M059J (cell line): ENCODE measurements at regions not wholly inside any gene's neighbourhood (a gene's known extent, or its start where the extent isn't known, plus 50 kb on each side); places are given as distances from the start of the nearest gene placed in this dataset.
A peak's percentile ranks its signal among the peaks of the same experiment; 100 is the strongest.
"Not testable (repeated sequence)": the region's sequence is repeated elsewhere in the genome, so short reads cannot be mapped to it uniquely, and the experiment has no call there.

Source experiments
- DNase-seq: peaks from one replicate; pipeline ENCODE4 v3.0.0-alpha.2; 2012; ENCODE audit warnings: low read depth

DNA sequence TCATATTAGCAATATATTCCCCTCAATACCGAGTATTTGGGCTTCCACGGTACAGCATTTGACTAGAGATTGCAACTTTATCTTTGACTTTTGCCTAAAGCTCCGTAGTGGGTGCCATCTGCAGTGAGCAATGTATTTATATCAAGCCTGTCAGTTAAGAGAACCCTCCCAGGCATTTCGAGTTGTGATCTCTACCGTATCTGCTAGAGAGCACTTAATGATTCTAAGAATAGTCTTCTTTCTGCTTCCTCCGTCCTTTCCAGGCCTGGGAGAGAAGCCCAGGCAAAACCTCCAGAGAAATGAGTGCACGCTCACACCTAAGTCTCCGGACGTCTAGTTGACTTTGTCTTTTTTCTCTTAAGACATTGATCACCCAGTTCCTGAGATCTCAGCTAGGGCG is 210.6 kb downstream of the KLF6 start:
- DNase-seq = no peak

DNA sequence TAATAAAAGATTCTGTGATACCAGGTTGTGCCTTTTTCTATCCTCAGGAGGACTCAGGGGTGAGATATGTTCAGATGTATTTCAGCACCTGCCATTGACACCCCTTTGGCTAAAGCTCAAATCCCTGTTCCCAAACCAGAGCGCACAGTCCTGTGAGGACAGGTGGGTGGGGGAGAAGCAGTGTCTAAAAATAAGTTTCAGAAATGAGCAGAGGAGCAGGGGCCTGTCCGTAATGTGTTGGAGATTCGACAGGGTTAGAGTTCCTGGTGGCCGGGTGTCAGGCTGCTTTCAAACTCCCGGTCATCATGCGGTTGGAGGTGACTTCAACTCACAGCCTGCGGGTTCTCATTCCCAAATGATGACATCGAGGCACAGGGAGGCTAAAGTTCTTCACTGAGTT is 211.5 kb downstream of the KLF6 start:
- DNase-seq = no peak

DNA sequence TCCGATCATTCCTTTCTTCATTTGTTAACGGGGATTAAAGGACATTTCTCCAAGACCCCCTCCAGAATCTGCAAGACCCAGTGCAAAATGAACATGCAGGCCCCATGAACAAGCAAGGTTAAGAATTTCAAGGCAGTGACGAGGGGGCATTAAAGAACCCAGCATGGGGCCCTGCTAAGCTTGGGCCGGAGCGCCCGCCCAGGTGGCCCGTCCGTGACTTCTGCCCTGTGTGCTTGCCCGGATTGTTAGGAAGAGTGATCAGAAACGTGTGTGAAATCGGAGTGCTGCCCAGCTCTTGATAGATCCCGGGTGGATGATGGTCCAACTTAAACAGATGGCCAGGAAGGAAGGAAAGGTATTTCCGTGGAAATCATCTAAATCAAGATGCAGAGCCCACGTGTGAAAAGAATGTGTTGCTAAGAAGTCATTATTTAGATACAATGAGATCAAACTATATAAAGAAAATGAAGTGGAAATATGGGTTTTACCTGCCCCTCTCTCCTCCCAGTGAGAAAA is 213.6 kb downstream of the KLF6 start:
- no peak for DNase-seq

DNA sequence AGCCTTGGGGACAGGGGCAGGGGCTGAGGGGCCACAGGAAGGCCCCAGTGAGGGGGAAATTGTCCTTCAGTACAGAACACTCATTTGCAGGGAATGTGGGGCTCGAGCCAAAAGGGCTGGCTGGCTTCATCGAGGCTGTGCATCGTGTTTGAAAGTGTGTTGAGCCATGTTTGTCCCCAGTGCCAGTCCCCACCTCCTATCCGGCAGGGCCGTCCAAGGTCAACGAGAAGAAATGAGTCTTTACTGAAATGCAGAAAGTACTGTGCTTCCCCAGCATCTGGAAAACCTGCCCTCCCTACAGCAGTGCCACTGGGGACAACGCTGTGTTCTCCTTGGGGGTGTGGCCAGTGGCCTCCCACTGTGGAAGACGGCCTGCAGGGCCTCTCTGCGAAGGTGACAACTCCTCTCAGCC is 214.1 kb downstream of the KLF6 start:
- DNase-seq = no peak

DNA sequence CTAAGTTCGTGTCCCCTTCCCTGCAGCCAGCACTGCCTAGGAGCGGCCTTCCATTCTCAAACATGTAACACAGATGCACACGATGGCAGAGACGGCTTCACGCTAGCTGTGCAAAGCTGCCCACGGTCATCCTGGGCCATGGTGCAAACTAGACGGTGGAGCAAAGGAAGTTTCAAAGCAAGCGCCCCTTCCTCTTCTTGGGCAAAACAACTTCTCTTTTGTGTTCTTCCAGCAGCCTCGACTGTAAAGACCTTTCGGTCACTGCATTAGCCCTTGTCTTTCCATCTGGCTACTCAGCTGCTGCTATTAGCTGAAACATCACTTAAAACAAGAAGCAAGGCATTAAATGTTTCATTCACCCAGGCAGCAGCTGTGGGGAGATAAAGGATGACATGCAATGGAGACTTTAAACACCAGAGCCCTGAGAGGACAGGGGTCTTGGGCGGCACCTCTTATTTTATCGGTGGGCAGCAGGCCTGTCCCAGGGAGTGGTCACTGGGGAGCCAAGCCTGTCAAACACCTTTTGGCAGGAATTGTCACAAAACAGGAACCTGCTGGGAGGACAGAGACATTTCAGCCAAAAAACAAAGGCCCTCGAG is 214.8 kb downstream of the KLF6 start:
- DNase-seq = no peak

DNA sequence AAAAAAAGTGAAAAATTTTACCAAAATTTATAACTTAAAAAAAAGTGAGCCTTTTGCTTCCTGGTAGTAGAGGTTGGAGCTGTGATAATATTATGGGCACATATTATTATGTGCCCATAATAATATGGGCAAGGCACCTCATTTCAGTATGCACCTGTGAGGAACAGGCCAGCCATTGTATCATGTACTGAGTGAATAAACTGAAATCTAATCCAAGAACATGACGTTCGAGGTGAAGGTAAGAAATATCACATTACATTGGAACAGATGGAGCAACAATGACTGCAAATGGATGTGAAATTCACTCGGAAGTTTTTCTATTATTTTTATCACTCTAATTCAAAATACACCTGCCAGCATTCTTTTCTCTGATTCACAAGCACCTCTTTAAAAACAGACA is 216.0 kb downstream of the KLF6 start:
- DNase-seq = no peak

DNA sequence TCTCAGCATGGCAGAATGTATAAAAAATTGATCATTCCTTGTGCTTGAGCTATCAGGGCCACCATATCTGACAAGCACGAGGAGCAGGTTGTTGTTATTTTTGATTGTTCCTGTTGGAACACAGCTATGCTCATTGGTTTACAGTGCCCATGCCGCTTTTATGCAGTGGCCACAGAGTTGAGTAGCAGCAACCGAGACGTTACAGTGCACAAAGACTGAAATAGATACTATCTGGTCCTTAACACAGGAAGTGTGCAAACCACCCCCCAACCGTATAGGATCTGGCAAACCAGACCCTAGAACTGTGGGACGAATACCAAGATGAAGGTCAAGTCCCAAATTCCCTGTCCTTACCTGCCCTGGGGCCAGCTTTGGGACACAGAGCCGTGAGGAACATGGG is 216.6 kb downstream of the KLF6 start:
- DNase-seq = no peak

DNA sequence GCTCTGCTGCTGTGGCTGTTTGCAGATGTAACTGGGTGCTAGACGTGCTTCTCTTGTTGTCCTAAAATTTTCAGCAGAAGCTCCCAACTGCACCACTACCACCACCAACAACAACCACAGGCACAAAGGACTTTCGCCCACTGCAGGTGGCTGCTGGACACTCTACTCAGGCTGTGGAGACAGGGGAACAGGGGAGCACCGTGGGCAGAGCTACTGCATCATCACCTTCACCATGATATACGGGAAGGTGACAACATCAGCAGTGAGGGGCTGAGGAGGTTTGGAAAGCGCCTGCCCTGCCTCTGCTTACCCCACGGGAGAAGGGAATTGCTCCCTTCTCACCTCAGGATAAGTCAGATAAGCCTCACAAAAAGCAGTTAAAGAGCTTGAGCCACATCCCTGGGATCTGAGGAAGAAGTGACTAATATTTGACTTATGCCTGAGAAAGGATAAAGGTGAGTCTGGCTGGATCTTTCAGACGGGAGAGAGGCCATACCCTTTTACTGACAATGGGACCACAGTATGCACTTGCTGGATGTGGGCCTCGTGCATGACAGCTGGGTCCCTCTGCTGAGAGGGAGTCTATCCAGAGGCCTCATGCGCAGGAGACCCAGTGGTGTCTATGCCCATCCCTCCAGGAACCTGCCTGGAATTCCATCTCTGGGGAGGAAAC is 217.6 kb downstream of the KLF6 start:
- no peak for DNase-seq

DNA sequence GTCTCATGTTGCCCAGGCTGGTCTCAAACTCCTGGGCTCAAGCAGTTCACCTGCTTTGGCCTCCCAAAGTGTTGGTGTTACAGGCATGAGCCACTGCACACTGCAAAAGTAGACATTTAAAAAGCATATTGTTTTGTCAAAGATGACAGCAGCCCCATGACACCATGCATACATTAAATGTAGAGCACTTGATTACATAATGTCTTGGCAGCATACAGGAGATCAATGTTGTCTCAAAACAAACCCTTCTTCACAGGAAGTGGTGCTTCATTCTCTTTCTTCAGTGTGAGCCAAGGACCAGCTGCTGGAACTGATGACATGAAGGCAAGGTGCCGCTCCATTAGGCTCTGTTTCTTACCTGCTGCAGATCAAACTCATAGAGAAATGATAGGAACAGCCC is 218.4 kb downstream of the KLF6 start:
- no peak for DNase-seq

DNA sequence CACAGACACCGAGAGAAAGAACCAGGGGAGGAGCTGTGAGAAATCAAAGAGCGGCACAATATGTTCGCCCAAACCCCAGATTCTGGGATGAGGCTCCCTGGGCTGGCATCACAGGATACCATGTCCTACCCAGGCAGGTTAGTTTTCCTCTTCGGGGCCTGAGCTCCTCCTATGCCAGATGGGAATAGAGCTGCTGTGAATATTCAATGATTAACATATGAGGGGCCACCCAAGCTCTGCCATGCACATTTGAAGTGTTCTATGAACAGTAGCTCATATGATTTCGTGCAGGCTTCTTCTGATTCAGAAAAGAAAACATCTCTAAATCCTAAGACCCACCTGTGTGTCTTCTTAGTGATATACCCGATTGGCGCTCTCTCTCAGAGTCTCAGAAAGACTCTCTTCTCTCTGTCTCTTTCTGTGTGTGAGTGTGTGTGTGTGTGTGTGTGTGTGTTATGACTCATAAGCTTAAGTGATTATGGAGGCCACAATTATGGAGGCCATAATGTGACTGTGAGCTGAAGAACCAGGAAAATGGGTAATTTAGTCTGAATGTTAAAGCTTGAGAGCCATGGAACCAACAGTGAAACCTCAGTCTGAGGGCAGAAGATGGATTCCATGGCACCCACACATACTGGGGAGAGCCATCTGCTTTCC is 220.5 kb downstream of the KLF6 start:
- DNase-seq = no peak

DNA sequence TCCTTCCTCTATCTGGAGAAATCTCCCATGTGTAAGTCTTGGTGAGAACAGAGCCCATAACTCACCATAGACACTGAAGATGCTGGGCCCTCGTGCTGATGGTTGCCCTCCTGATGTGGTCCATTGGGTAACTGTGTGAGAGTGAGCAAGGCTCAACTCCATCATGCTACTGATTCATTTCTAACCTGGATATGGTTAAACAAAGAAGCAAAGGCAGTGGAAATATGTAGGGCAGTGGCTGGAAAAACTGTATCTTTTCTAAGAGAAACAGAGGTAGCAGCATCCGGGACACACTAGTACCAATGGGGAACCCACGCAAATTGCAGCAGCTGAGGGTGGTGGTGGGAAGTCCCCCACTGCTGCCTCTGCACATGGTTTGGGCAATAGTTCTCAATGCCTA is 221.7 kb downstream of the KLF6 start:
- no peak for DNase-seq

DNA sequence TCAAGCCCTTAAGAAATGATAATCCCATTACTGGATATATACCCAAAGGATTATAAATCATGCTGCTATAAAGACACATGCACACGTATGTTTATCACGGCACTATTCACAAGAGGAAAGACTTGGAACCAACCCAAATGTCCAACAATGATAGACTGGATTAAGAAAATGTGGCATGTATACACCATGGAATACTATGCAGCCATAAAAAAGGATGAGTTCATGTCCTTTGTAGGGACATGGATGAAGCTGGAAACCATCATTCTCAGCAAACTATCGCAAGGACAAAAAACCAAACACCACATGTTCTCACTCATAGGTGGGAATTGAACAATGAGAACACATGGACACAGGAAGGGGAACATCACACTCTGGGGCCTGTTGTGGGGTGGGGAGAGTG is 224.4 kb downstream of the KLF6 start:
- DNase-seq = not testable (repeated sequence)

DNA sequence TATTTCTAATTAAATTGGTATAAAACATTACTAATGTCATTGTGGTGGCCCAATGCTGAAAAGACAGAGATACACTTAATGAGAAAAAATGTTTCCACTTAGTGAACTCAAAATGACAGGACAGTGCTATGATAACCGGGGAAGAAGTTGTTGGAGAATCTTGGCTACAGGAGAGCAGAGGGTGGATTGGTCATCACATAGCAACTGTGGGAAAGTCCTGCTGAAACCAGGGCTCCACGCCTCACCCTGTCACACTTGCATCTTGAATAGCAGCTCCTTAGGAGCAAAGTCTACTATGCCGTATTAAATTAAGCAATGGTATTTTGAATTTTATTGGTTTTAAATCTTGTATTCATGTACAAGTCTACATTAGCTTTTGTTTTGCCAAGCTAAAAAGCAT is 225.5 kb downstream of the KLF6 start:
- no peak for DNase-seq

DNA sequence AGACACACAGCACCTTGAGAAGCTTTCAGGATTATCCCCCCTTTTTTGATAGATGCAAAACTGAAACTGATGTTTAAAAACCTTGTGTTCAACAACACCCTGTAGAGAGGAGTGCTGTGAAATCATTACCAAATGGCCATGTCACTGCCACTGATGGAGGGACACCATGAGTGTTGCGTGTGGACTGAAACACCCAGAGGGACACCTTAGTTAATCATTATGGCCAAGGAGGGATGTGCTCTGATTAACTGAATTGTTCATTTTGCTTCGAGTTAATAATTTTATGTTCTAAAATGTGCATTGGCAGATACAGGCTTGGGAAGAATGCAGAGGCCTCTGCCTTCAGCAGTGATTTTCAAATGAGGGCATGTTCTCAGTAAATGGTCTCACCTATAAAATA is 226.0 kb downstream of the KLF6 start:
- no peak for DNase-seq

DNA sequence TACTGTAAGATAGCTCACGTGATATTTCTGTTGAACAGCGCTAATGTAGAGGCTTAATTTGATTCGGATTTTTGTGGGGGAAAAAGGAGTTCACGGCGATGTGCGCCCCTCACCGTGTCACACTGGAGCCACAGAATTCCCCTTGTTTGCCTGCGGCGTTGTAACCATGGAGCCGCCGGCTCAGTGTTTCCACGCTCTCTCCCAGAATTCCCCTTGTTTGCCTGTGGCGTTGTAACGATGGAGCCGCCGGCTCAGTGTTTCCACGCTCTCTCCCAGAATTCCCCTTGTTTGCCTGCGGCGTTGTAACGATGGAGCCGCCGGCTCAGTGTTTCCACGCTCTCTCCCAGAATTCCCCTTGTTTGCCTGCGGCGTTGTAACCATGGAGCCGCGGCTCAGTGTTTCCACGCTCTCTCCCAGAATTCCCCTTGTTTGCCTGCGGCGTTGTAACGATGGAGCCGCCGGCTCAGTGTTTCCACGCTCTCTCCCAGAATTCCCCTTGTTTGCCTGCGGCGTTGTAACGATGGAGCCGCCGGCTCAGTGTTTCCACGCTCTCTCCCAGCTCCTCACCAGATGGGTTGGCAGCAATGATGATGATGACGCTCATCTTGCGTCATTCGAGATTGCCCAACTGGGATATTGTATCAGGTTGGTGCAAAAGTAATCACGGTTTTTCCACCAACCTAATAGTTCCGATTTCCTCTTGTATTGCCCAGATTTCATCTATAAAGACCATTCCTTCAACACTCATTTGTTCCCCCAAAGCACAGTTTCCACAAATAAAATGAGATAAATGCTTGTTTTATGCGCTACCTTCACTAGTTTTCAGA is 228.6 kb downstream of the KLF6 start:
- DNase-seq = not testable (repeated sequence)

DNA sequence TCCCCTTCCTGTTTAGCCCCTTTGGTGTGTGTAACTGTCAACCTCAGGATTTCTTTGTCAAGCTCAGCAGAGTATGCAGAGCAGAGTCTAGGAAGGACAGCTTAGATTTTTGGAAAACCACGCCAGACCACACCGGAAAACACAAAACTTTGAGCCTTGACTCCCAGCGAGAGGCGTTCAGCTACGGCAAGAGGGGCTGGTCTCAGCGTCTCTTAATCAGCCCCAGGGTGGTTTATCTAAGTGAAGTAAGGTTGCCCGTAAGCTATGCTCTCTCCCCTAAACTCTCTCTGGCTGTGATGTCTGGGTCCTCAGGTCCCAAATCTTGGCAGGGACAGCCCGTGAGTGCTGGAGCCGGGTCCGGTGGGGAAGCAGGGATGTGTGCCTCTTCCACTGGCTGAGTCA is 230.9 kb downstream of the KLF6 start:
- DNase-seq = no peak

DNA sequence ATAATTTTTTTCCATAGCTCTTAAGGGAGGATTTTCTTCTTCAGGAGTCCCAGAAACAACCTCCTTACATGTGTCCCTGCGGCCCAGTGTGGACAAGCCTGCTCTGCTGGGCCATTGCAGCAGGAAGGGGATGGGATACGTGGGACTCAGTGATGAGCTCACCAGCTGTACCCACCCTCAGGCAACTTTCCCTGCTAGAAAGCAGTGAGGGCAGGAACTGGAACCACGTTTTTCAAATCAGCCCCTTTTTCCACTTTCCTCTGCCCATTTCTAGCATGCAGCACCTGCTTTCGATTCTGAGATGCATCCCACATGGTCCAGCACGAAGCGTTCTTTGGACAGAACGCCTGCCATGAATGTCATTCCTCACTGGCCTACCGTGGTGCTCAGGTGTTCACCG is 232.7 kb downstream of the KLF6 start:
- DNase-seq = no peak

DNA sequence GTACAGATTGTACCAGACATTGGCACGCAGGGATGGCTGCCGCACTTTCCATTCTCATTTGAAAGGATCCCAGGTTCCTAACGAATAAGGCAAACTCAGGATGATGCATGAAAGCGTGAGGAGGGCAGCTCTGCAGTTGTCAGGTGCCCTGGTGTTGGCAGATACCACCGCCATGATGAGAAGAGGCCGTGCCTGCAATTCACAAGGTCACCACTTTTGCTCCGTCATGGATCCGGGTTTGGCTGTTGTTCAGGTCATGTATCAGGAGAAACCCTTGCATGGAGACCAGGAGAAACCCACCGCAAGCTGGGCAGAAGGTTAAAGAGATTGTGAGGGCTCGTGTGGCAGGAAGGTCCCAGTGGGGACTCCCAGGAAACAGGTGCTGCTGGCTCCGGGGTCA is 233.2 kb downstream of the KLF6 start:
- no peak for DNase-seq

DNA sequence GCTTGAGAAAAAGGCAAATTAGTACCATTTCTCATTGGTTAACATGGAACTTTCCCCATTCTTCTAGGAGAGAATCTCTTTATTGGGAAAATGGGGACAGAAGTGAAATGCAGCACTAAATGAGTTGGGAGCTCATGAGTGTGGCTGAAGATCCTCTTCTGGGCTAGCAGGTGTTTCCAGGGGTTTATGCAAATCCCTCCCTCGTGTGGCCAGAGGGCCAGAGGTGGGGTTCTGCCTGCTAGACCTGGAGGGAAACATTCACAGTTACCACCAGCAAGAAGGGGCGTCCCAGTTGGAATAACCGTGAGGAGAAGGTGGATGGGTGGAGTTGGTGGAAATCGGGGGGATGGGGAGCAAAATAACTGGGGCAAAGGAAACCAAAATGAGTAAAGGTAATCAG is 235.9 kb downstream of the KLF6 start:
- no peak for DNase-seq

DNA sequence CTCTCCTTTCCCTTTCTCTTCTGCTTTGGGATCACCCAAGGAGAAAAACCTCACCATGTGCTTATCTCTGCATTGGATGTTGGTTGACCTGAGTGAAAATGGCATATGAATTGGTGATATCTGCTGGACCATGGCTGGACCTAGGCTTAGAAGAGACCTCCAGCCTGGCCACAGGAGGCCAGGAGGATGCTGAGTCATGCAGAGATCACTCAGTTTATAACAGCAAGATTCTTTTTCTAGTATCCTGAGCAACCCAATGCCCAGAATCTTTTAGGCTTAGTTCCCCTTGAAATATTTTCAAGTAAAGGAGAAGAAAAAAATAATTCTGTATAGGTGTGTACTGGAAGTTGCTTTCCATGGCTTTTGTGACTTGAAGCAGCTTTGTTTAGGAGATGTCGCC is 236.3 kb downstream of the KLF6 start:
- peak; percentile 46 for DNase-seq

DNA sequence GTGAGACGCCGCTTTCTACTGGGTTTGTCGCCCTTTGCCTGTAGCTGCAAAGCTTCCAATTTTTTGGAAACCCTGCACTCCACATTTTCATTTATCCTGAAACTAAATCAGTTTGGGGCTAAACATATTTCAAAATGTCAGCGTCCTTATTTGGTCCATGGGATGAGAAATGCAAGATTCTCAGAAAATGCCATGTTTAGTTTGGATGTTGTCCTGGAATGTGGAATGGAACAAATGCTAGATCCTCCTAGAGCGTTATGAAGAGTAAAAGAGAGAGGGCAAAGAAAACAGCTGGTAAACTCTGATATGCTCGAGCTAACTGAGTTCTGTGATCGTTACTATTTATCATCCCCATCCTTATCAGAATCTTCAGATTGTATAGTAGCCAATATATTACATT is 236.9 kb downstream of the KLF6 start:
- no peak for DNase-seq

DNA sequence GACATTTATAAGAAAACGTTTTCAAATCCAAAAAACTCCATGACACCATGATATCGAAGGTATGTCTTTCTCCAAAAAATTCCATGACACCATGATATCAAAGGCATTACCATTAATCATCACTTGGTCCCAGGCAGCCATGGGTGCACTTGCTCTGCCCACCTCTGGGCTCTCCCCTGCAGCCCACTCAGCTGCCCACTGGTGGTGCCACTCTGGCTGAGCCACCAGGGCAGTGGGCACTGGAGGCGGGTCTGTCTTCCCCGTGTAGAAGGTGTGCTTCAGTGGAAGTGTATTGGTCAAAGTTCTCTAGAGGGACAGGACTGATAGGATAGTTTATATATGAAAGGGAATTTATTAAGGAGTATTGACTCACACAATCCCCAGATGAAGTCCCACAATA is 240.4 kb downstream of the KLF6 start:
- no peak for DNase-seq
